ENCODE measurements at regions not wholly inside any gene's neighbourhood (a gene's known extent, or its start where the extent isn't known, plus 50 kb on each side); places are given as distances from the start of the nearest gene placed in this dataset.
A peak's percentile ranks its signal among the peaks of the same experiment; 100 is the strongest.

GRCh38 chr11:86745571-86745970 lies 54.8 kb upstream of the PRSS23 start:
- no peaks in the 10 kb centered on the region for H3K36me3 ChIP-seq (ENCODE audit: insufficient read depth in 1 of 2, low read depth in 1 of 2)
- H3K27ac ChIP-seq: no peak overlapping the region
- intact Hi-C loops (cut with DNase I): no loop called here
- no peak for TF ChIP-seq CTCF (IDR thresholded peaks at IDR 0.05)
- DNase-seq: no peak
- no peaks in the 10 kb centered on the region for H3K27me3 ChIP-seq (ENCODE audit: insufficient read depth in 3 of 3, low read length in 2 of 3)
- ATAC-seq: no peak
- H3K4me1 ChIP-seq: peaks cover 21% of the 10 kb centered on the region
- H3K9me3 ChIP-seq: no peaks in the 10 kb centered on the region
- 89 to 96% (median 96%) methylated on average over 2 of the region's 2 CpGs for WGBS, 3 donors
- H3K4me3 ChIP-seq: no peak overlapping the region

DNA sequence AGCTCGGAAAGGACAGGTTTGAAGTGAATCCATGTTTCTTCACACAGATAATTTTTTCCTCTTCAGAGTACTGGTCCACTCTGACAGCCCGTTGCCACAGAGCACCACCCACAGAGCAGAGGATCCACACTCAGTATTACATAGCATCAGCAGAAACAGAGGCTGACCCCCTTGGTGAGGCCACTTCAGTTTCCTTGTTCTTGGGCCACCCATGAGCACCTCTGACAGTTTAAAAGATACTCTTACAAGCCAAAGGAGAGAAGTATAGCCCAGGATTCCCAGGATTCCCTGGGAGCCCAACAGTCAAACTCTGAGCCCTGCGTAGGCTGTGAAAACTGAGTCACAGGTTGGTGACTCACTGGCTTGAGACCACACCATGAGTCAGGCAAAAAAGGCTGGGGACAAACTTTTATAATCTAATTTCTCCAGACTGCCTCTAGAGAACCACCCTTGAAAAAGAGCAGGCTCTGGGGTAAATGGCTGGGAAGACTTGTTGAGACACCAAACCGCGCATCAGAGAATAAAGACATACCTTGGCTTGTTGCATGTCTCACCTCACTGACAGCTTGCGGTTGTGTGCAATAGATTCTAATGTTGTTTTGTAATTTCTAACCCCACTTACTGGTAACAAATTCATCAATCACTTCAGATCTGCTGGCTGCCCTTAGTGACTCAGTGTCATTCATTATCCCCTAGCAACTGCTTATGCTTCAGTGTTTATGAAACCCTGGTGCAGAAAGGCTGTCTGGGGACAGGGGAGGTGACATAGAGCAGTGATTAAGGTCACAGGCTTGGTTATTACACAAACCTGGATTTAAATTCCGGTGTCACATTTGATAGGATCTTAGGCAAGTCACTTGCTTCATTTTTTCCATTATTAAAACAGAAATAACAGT lies 56.9 kb upstream of the PRSS23 start:
- WGBS, 3 donors: 68 to 75% (median 71%) methylated on average over 7 of the region's 7 CpGs
- Histone ChIP-seq H3K27ac (peak overlapping the region; percentile 55), H3K36me3 (ENCODE audit: insufficient read depth in 1 of 2, low read depth in 1 of 2) (no peaks in the 10 kb centered on the region), H3K4me3 (no peak overlapping the region), H3K4me1 (peaks cover 27% of the 10 kb centered on the region), H3K9me3 (no peaks in the 10 kb centered on the region), H3K27me3 (ENCODE audit: insufficient read depth in 3 of 3, low read length in 2 of 3) (no peaks in the 10 kb centered on the region)
- intact Hi-C loops (cut with DNase I): loop anchor here in 1 of 2 donors (5.0 kb wide), 1 partner anchor 71 kb away; the partner anchor contains the start of gene ME3
- DNase-seq (peak; percentile 54 to 61), ATAC-seq (peak; percentile 81 to 91 (median 83))
- no peak for TF ChIP-seq CTCF (IDR thresholded peaks at IDR 0.05)

DNA sequence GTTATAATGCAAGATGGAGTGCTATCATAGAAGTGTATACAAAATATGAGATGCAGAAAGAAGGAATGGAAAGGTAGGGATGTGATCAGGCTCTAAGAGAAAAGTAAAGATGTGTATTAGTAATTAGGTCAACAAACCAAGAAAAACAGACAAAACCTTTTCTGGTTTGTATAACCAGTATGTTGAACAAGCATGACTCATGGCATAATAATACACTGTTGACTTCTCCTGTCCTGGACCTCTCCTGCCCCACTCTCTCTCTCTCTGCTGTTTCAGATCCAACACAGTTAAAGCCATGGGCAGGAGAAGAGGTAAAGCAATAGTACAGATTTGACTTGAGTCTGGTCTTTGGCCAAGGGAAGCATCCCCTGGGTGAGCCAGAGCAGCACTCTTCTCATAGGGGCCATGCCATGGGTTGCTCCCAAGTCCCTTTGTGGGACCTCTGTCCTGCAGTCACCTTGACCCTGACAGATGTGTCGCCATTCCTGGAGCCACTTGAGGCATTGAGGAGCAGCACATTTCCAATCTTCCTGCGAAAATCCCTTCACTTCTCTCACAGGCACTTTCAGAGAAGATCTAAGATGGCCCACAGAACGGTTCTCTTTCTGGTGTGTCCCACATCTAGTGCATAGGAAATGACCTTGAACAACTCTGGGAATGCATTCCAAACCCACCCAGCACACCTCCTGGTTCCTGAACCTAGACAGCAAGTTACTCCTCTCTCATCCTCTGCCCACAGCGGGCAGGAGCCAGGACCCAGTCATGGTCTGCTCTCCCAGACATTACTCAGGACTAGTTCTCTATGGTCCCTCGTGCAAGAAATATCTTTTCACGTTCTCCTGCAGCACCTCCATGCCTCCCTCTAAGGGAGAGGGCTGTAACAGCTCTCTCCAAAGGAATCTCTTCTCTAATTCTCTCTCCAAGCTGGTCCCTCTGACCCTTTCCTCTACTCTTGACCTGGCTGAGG lies 58.2 kb upstream of the PRSS23 start:
- H3K4me1 ChIP-seq: peaks cover 31% of the 10 kb centered on the region
- ATAC-seq: no peak
- DNase-seq: no peak
- H3K27ac ChIP-seq: peak overlapping the region; percentile 75
- no peak for TF ChIP-seq CTCF (IDR thresholded peaks at IDR 0.05)
- intact Hi-C loops (cut with DNase I): loop anchor here in 1 of 2 donors (5.0 kb wide), 1 partner anchor 70 kb away; the partner anchor contains the start of gene ME3
- WGBS, 3 donors: 91 to 98% (median 97%) methylated on average over 6 of the region's 6 CpGs
- H3K36me3 ChIP-seq (ENCODE audit: insufficient read depth in 1 of 2, low read depth in 1 of 2): no peaks in the 10 kb centered on the region
- H3K27me3 ChIP-seq (ENCODE audit: insufficient read depth in 3 of 3, low read length in 2 of 3): no peaks in the 10 kb centered on the region
- H3K4me3 ChIP-seq: no peak overlapping the region
- no peaks in the 10 kb centered on the region for H3K9me3 ChIP-seq

GRCh38 chr11:86741484-86741835 lies 58.9 kb upstream of the PRSS23 start:
- peaks cover 31% of the 10 kb centered on the region for H3K4me1 ChIP-seq
- no peak for ATAC-seq
- intact Hi-C loops (cut with DNase I): loop anchor here in 1 of 2 donors (5.0 kb wide), 1 partner anchor 69 kb away; the partner anchor contains the start of gene ME3

More at GRCh38 chr11:86741484-86741835, 58.9 kb upstream of the PRSS23 start:
- no peak for TF ChIP-seq CTCF (IDR thresholded peaks at IDR 0.05)
- no peaks in the 10 kb centered on the region for H3K27me3 ChIP-seq (ENCODE audit: insufficient read depth in 3 of 3, low read length in 2 of 3)
- H3K9me3 ChIP-seq: no peaks in the 10 kb centered on the region
- DNase-seq: no peak
- no peak overlapping the region for H3K4me3 ChIP-seq
- H3K27ac ChIP-seq: peak overlapping the region; percentile 75
- H3K36me3 ChIP-seq (ENCODE audit: insufficient read depth in 1 of 2, low read depth in 1 of 2): no peaks in the 10 kb centered on the region
